OCI-M2 (cell line): ENCODE measurements at regions not wholly inside any gene's neighbourhood (a gene's known extent, or its start where the extent isn't known, plus 50 kb on each side); places are given as distances from the start of the nearest gene placed in this dataset.
"Not testable (repeated sequence)": the region's sequence is repeated elsewhere in the genome, so short reads cannot be mapped to it uniquely, and the experiment has no call there.

Experiments used
- DNase-seq: peaks from one replicate; lab custom pipeline; 2025; ENCODE audit not compliant: unreplicated experiment; lab: John Stamatoyannopoulos, UW

DNA sequence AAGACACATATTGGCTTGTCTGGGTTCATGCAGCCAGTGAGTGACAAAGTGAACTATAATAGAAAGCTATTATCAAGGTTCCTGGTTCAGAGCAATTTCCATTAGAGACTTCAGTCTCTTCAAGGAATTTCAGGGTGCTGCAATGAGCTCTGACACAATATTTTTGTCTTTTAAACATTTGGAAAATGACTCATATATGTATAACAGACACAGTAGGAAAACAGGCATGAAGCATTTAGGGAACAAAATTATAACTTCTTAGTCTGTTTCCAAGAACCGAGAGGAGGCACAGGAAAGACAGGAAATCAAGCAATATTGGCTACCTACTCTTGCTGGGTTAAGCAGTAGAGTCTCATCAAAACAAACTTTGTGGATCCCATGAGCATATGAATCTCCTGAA, 170.4 kb downstream of the PTPRC start:
- DNase-seq = no peak

- no peak for DNase-seq
Observed at GRCh38 chr1:198811449-198811848, 172.6 kb downstream of the PTPRC start.

DNA sequence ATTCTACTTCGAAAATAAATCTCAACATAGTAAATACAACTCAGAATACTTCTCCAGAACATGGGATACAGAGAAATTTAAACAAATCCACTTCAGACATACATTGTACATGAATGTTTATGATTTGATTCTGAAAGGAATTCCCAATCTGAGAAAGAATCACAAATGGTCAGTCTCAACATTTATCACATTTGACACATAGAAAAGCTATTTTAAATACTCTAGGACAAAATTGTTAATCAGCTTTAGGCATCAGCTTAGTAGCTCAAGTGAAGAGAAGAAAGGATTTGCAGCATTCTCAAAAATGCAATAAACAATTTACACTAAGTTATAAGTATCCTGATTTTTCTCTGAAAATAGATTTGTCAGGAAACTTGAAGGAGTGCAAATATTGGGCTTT, 184.8 kb downstream of the PTPRC start:
- no peak for DNase-seq

- DNase-seq = no peak
Observed at GRCh38 chr1:198825254-198825653, 186.4 kb downstream of the PTPRC start.

GRCh38 chr1:198829356-198829755, 190.5 kb downstream of the PTPRC start:
- no peak for DNase-seq

GRCh38 chr1:198829944-198830343, 191.1 kb downstream of the PTPRC start:
- no peak for DNase-seq

GRCh38 chr1:198830412-198830811, 191.6 kb downstream of the PTPRC start:
- no peak for DNase-seq

DNA sequence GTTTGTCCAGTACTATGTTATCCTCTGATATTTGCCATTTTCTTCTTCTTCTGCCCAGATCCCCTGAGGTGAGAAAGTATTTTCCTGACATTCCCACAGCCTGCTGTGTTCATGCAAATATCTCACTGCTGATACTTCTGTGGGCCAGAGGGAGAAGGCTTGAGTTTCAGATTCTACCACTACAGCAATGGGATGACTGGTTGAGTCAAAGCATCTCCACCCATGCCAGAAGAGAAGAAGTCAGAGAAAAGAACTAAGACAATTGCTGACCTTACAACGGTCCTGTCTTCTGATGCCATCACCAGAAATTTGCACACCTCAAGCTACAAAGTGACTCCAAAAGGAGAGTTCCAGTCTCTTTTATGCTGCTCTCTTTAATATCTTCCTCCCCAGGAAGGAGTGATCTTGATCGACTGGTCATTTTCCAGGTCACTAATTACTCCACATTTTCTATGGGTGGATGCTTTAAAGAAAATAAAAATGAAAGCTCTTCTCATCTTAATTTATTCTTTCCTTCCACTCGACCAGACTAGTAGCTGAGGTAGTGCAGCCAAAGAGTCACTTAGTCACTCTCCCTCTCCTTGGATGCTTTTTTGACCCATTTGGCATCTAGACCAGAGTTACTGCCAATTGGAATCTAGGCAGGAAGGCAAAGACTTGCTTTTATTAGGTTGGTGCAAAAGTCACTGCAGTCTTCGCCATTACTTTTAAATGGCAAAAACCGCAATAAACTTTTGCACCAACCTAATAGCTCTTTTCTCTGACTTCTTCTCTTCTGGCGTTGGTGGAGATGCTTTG, 195.1 kb downstream of the PTPRC start:
- DNase-seq = no peak

DNA sequence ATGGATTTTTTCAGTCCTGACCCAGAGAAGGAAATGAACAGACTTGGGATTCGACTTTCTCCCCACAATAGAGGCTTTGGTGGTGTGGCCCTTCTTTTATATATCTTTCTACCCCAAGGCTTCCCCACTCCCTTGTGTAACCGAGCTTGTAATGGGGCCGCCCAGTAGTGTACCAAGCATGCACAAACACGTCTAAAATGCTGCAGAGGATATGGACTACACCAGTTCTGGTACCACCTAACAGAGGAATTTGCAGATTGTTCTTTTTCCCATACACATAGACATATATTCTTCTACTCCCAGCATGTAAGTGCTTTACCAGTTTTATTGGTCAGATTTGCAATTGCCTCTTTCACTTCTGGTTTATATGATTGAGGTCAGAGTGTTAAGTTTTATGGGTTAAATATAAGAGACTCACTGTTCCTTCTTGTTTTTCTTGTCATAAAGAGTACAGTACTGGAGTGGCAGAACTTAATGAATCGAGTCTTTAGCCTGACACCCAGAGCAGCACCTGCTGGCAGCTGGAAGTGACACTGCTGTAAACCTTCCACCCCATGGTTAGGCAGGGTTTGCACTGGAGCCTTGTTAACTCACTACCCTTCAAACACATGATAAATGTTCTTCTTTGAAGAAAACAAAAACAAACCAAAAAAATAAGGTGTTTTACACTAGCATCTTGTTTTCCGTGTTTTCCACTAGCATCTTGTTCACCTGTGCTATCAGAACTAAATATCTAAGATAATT, 198.6 kb downstream of the PTPRC start:
- no peak for DNase-seq

DNA sequence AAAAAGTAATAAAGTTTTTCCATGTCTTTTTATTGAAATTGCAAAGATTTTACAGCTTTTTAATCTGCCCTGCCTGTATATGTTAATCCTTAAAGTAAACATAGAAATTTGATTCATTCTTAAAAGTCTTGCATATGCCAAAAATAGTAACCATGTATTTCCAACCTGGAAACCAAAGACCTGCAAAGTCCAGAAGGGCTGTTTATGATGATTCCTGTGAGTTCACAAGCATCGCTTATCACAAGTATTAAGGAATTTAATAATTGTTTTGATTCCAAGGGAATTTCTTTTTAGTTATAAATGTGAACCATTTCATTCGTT, 199.1 kb downstream of the PTPRC start:
- DNase-seq = no peak

- DNase-seq = no peak
Observed at GRCh38 chr1:198841477-198841876, 202.6 kb downstream of the PTPRC start.

DNA sequence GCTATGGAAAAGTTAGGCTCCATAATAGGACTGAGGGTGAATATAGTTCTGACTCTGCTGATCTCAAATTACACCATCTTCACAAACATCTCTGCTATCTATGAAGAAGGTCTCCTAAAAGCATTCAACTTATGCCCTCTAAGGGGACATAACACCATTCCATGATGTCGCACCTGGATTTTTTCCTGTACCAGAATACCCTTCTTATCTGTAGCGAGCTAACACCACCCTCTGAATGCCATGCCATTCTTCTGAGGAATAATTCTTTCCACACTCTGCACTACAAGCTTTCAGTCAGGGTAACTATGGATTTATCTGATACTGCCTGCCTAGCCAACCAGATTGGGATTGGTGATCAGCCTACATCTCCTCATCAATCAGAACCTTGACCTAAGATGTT, 203.8 kb downstream of the PTPRC start:
- no peak for DNase-seq

DNA sequence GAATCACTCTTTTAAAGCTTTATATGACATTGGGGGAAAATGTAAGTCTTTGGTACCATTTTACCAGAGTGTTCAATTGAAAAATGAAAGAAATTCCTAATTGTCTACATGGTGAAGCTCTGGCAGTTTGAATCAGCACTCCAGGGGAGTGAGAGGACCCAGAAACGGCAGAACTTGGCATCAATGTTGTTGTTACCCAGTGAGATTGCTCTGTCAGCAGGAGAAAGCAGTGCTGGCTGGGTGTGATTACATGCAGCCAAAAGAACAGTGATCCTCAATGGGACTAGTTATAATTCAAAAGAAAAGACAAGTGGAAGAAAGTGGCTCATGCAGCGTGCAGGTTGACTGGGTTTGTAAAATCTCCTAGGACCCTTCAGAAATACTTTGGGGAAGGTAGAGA, 206.4 kb downstream of the PTPRC start:
- no peak for DNase-seq

DNA sequence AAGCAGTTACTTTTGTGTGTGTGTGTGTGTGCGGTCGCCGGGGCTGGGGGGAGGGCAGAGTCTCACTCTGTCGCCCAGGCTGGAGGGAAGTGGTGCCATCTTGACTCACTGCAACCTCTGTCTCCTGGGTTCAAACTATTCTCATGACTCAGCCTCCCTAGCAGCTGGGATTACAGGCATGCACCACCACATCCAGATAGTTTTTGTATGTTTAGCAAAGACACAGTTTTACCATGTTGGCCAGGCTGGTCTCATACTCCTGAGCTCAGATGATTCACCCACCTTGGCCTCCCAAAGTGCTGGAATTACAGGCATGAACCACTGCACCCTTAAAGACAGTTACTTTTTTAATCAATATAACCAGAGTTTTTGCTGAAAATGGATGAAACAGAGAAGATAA, 207.0 kb downstream of the PTPRC start:
- no peak for DNase-seq

- no peak for DNase-seq
Observed at GRCh38 chr1:198846556-198846955, 207.7 kb downstream of the PTPRC start.

- DNase-seq = no peak
Observed at GRCh38 chr1:198848206-198848605, 209.4 kb downstream of the PTPRC start.

DNA sequence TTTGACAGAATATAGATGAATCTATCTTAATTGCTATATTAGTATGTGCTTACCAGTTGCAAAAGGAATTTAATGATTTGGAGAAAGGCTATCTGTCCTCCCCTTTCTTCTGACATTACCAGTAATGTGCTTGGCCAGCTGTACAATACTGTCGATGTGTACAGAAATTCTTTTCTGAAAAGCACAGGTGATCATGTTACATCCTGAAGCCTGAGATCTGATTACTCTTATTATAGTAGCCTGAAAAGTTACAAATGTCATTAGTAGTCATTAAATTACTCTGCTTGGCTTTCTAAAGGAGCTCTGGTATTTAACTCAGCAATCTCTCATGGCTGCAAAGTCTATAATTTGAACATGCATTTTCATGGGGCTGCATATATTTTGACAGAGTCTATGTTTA, 209.8 kb downstream of the PTPRC start:
- DNase-seq = no peak

DNA sequence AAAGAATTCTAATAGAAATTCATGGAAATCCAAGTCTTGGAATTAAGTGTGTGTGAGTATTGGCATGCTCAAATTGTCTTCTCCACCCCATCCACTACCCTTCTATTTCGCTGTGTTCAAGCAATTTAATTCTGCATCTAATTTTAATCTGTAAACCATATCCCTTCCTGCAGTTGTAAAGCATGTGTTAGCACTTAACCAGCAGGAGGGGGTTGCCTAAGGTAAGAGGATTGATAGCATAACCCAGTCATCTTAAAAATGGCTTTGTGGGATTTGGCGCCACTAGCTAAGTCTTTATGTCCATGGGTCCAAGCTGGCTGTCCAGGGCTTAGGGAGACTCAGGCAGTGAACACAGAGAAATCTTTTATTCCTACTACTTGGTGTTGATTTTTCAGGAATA, 210.3 kb downstream of the PTPRC start:
- no peak for DNase-seq

DNA sequence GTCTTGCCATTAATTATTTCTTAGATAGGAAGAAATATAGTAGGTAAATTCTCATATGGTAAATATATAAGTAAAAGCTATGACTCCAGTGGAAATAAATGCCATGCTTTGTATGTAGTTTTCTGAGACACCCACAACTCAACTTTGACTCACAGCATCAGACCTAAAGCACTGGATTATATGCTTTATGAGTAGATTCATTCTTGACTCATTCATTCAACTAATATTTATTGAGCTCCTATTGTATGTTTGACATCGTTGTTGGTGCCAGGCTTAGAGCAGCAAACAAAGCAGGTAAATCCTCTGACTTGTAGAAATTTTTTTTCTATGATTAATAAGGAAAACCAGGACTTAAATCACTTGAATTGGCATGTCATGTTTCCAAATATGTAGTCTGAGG, 211.4 kb downstream of the PTPRC start:
- DNase-seq = no peak

- not testable (repeated sequence) for DNase-seq
Observed at GRCh38 chr1:198850966-198851365, 212.1 kb downstream of the PTPRC start.

DNA sequence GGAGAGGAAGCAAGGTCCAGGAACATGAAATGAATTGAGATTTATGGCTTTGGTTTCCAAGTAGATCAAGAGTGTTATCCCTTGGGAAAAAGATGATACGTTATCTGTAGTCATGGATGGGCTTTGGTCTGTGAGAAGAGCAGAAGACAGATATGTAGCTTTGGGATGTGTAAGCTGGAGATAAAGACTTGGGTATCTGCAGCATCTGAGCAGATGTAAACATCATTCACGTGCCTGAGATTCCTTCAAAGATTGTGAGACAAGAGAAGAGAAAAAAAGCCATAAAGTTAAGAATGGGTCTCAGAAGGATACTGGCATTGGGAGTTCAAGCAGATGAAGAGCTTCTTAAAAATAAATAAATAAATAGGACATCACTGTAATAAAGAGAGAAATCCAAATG, 217.8 kb downstream of the PTPRC start:
- DNase-seq = no peak

DNA sequence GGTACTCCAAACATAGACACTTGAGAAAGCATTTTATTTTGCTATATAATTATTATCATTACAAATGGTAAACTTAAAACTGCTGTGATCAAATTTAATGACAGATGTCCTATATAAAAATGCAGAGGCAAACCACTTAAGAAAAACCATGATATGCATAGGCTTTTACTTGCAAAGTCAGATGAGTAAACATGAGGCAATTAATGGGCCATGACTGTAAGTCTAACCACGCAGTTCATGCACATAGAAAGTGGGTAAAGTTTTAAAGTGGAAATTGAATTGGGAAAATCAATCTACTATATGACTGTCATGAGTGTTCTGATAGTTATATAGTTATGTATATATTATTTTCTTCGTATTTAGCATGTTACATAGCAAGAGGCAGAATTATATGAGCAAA, 219.2 kb downstream of the PTPRC start:
- no peak for DNase-seq

DNA sequence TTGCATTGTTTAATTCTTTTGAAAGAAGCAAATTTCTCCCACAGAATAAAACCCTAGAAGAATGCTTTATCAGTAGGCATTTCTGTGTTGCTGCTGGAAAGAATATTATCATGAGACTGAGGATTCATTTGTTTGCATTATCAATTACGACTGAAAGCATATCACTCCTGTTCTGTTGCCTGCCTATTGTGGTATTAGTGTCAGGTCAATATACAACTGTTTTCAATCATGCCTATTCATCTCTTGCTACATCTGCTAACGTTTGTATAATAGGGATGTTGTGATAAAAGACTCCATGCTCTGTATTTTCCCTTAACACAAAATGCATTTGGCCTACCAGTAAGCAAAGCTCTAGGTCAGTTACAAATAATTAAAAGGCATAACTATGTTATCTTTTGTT, 221.5 kb downstream of the PTPRC start:
- no peak for DNase-seq
